MCF 10A (cell line): ENCODE measurements at regions not wholly inside any gene's neighbourhood (a gene's known extent, or its start where the extent isn't known, plus 50 kb on each side); places are given as distances from the start of the nearest gene placed in this dataset.

Source experiments
- BruUV-seq: library from RNA; stranded (reverse); fragments of 400-500 nt; replicated peaks from 2 replicates; lab custom pipeline; 2021; lab: Mats Ljungman, UMichigan
- CTCF ChIA-PET: fragments of 300-600 bp; sonication (Branson Sonifier 250); formaldehyde crosslinking; extraction: SDS; loops from one replicate; lab custom pipeline; 2021; ENCODE audit warnings: antibody characterized with exemption, inconsistent platforms; lab: Yijun Ruan, JAX
- POLR2A ChIA-PET: fragments of 300-600, 350-650 bp; sonication (Branson Sonifier 250); formaldehyde crosslinking; extraction: SDS; loops from one replicate; lab custom pipeline; 2020; ENCODE audit warnings: antibody characterized with exemption, inconsistent platforms; lab: Yijun Ruan, JAX
- DNase-seq: peaks from one replicate; pipeline ENCODE4 v3.0.0-alpha.2; 2018; ENCODE audit not compliant: unreplicated experiment
- H3K27ac Mint-ChIP-seq: one replicate; pipeline ENCODE4 v1.8.0; 2022; ENCODE audit warnings: mild to moderate bottlenecking, low read depth, mixed read lengths; ENCODE audit not compliant: unreplicated experiment
- H3K27me3 Mint-ChIP-seq: one replicate; pipeline ENCODE4 v1.8.0; 2022; ENCODE audit warnings: mixed read lengths; ENCODE audit not compliant: insufficient read depth, unreplicated experiment
- H3K36me3 Mint-ChIP-seq: one replicate; pipeline ENCODE4 v1.8.0; 2022; ENCODE audit warnings: mild to moderate bottlenecking, moderate library complexity, mixed read lengths; ENCODE audit not compliant: insufficient read depth, unreplicated experiment
- H3K4me1 Mint-ChIP-seq: one replicate; pipeline ENCODE4 v1.8.0; 2022; ENCODE audit warnings: mixed read lengths; ENCODE audit not compliant: insufficient read depth, unreplicated experiment
- H3K4me3 Mint-ChIP-seq: one replicate; pipeline ENCODE4 v1.8.0; 2022; ENCODE audit warnings: mild to moderate bottlenecking, moderate library complexity, mixed read lengths; ENCODE audit not compliant: unreplicated experiment
- H3K9me3 Mint-ChIP-seq: one replicate; pipeline ENCODE4 v1.8.0; 2022; ENCODE audit warnings: mixed read lengths; ENCODE audit not compliant: unreplicated experiment
- CTCF ChIP-seq: fragments of 200-600 bp; IDR thresholded peaks from one replicate; pipeline ENCODE4 v1.8.0; 2022; ENCODE audit warnings: antibody characterized with exemption, mild to moderate bottlenecking; ENCODE audit not compliant: unreplicated experiment
- intact Hi-C: fragments of 100-400 bp; cut with micrococcal nuclease; formaldehyde crosslinking; loops from 2 replicates; pipeline ENCODE4 v1.14.1; 2022

DNA sequence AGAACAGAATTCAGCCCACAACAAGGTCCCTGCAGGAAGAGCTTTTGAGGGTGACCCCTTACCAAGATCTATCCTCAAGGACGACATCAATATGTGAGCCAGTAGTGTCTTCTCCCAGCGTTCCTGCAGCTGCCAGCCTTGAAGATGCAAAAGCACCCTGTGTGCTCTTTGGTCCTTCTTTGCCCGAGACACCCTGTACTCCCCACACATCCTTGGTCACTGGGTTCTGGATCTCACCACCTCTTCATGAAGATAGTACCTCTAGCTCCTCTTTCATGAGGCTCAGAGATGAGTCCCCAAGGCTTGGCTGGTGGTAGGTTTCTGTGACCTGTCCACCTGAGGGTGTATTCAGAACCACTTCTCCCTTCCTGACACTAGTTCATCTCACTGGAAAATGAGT is 259.6 kb upstream of the FOXQ1 start:
- no peak overlapping the region for H3K4me3 Mint-ChIP-seq
- CTCF ChIA-PET, result no interaction called here
- intact Hi-C loops, result no loop called here
- H3K36me3 Mint-ChIP-seq, result no peaks in the 10 kb centered on the region
- H3K4me1 Mint-ChIP-seq, result no peaks in the 10 kb centered on the region
- H3K27me3 Mint-ChIP-seq, result peaks cover 11% of the 10 kb centered on the region
- no peak for DNase-seq
- POLR2A ChIA-PET, result interaction anchor here (0.8 kb wide), 2 partner anchors 14 to 19 kb away, joined by 3 to 4 read pairs; no protein-coding TSS in a partner anchor
- H3K9me3 Mint-ChIP-seq, result no peaks in the 10 kb centered on the region
- no peak overlapping the region for H3K27ac Mint-ChIP-seq
- no TSS peak for BruUV-seq
- no peak for TF ChIP-seq CTCF

GRCh38 chr6:1049900-1050299 is 262.0 kb upstream of the FOXQ1 start:
- CTCF ChIA-PET, result no interaction called here

DNA sequence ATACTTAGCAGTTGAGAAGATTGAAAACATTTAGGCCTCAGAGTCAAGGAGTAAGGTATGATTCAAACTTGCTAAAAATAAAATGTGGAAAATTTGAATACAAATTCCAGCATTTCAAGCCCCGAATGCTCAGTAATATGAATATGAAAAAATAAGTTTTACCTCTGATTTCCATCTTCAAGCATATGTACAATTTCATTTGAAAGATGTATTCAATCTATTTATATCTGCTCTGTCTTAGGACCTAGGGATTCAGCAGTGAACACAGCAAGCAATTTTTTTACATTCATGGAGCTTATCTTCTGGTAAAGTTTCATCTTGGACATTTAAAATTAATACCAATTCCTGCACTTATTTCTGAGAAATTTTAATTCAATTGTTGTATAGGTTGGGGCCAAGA is 262.7 kb upstream of the FOXQ1 start:
- peaks cover 11% of the 10 kb centered on the region for H3K27me3 Mint-ChIP-seq
- H3K36me3 Mint-ChIP-seq, result no peaks in the 10 kb centered on the region
- DNase-seq, result no peak
- intact Hi-C loops, result no loop called here
- no TSS peak for BruUV-seq
- no peak overlapping the region for H3K27ac Mint-ChIP-seq
- H3K4me3 Mint-ChIP-seq, result no peak overlapping the region
- H3K4me1 Mint-ChIP-seq, result no peaks in the 10 kb centered on the region
- no peak for TF ChIP-seq CTCF
- ChIA-PET POLR2A (no interaction called here), CTCF (interaction anchor here (0.6 kb wide), 1 partner anchor 16 kb away, joined by 3 read pairs; no protein-coding TSS in a partner anchor)
- no peaks in the 10 kb centered on the region for H3K9me3 Mint-ChIP-seq

More at GRCh38 chr6:1049900-1050299, 262.0 kb upstream of the FOXQ1 start:
- TF ChIP-seq CTCF, result no peak
- POLR2A ChIA-PET, result no interaction called here
- Mint-ChIP-seq H3K4me1 (no peaks in the 10 kb centered on the region), H3K36me3 (no peaks in the 10 kb centered on the region), H3K27me3 (peaks cover 11% of the 10 kb centered on the region), H3K27ac (no peak overlapping the region), H3K9me3 (no peaks in the 10 kb centered on the region), H3K4me3 (no peak overlapping the region)
- no peak for DNase-seq
- intact Hi-C loops, result no loop called here
- no TSS peak for BruUV-seq

GRCh38 chr6:1047981-1048541 is 263.8 kb upstream of the FOXQ1 start:
- BruUV-seq, result no TSS peak
- ChIA-PET POLR2A (interaction anchor here (0.6 to 1.0 kb wide), 2 partner anchors 40 to 42 kb away, joined by 3 to 4 read pairs; no protein-coding TSS in a partner anchor), CTCF (interaction anchor here (1.5 kb wide), 1 partner anchor 137 kb away, joined by 5 read pairs; no protein-coding TSS in a partner anchor)
- no peak for TF ChIP-seq CTCF
- Mint-ChIP-seq H3K27ac (no peak overlapping the region), H3K36me3 (no peaks in the 10 kb centered on the region), H3K27me3 (peaks cover 11% of the 10 kb centered on the region), H3K4me3 (no peak overlapping the region), H3K4me1 (no peaks in the 10 kb centered on the region), H3K9me3 (no peaks in the 10 kb centered on the region)
- intact Hi-C loops, result no loop called here
- DNase-seq, result no peak
